GM18951 (cell line): ENCODE measurements at regions not wholly inside any gene's neighbourhood (a gene's known extent, or its start where the extent isn't known, plus 50 kb on each side); places are given as distances from the start of the nearest gene placed in this dataset.

ENCODE experiments used
- POLR2A ChIP-seq: IDR thresholded peaks from 4 replicates; pipeline ENCODE4 v1.6.1; 2011; ENCODE audit warnings: mild to moderate bottlenecking; ENCODE audit not compliant: insufficient read length, insufficient read depth; ENCODE audit errors: extremely low read depth
- in situ Hi-C: fragments of 300-500 bp; cut with MboI; formaldehyde crosslinking; loops from one replicate; pipeline ENCODE4 v1.12.0; 2022; ENCODE audit warnings: low sequenced_read_pairs, mixed read lengths, inconsistent platforms; ENCODE audit not compliant: unreplicated experiment

- in situ Hi-C loops = no loop called here
- TF ChIP-seq POLR2A = no peak
Measured at GRCh38 chr2:144161061-144161460, 358.9 kb downstream of the ZEB2 start.

- in situ Hi-C loops = no loop called here
- TF ChIP-seq POLR2A = no peak
Measured at GRCh38 chr2:144159240-144159639, 360.7 kb downstream of the ZEB2 start.

DNA sequence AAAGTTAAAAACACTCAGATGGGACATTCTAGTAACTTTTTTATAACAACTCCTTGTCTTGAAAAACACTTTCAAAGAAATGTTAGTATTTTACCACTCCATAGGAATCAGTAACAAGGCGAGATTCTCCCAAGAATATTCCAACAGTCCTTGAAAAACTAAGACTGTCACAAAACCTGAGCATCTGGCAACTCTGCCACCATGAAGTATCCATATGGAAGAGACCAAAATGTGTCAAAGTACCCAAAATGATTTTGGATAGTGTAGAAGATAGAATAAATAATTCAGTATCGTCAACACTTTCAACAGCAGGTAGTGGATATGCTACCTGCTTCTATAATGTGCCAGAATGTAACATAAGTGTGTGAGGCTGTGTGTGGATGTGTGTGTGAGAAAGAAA is 361.8 kb downstream of the ZEB2 start:
- TF ChIP-seq POLR2A = no peak

GRCh38 chr2:144156736-144157640 is 362.9 kb downstream of the ZEB2 start:
- in situ Hi-C loops = no loop called here
- no peak for TF ChIP-seq POLR2A

More for the DNA sequence above, 361.8 kb downstream of the ZEB2 start:
- in situ Hi-C loops = no loop called here

DNA sequence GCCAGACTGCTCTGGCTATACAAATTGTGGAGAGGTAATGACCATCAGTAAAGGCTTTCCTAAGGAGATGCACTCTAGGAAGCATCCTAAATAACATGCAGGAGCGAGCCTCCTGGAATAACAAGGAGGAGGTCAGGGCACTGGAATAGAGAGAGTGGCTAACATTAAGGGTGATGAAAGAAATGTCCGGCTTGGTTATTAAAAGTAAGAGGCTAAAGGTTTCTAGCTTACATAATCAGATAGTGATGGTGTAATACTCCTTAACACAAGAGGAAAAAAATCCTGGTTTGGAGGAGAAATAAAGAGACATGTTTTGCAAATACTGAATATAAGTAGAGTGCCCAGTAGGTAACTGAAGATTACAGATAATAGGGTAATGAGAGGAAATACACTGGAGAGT is 365.7 kb downstream of the ZEB2 start:
- TF ChIP-seq POLR2A = no peak
- in situ Hi-C loops = no loop called here

GRCh38 chr2:144152817-144153271 is 367.1 kb downstream of the ZEB2 start:
- no peak for TF ChIP-seq POLR2A
- in situ Hi-C loops = no loop called here

GRCh38 chr2:144151851-144152250 is 368.1 kb downstream of the ZEB2 start:
- in situ Hi-C loops = no loop called here
- TF ChIP-seq POLR2A = no peak

- in situ Hi-C loops = no loop called here
- no peak for TF ChIP-seq POLR2A
Measured at GRCh38 chr2:144151405-144151804, 368.5 kb downstream of the ZEB2 start.

DNA sequence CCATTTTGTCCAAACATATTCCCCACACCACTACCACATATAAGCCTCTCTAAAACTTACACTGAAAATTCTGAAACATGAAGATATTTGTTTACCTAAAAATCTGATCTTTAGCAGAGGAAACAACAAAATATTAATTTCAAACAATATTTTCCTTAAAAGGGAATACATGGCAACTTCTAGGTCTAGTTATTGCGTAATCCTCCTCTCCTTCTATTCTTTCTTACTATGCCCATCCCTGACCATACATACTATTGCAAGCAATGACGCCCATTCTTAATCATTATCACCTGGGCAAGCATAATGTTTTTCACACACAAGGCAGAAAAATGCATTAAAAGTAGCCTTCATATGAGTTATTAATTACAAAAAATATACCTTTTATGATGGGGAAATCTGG is 372.6 kb downstream of the ZEB2 start:
- in situ Hi-C loops = no loop called here
- TF ChIP-seq POLR2A = no peak

GRCh38 chr2:144146876-144147275 is 373.0 kb downstream of the ZEB2 start:
- in situ Hi-C loops = no loop called here
- TF ChIP-seq POLR2A = no peak

- in situ Hi-C loops = no loop called here
- TF ChIP-seq POLR2A = no peak
Measured at GRCh38 chr2:144146076-144146475, 373.8 kb downstream of the ZEB2 start.

GRCh38 chr2:144143294-144144151 is 376.4 kb downstream of the ZEB2 start:
- in situ Hi-C loops = no loop called here
- no peak for TF ChIP-seq POLR2A

DNA sequence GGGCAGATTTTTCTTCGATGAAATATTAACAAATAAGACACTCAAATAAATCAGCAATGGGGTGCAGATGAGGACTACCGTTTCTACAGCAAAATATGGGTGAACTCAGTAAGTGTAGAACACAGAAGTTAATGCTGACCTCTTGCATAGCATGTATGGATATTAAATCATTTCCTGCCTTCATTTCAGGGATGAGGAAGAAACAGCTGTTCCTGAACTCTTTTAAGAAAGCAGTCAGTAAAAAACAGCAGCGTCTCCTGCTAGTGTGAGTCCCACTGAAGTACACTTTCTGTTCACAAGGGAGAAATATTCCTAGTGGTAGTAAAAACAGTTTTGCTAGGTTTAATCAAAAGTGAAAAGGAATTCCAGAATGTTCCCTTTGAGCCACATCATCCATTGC is 379.0 kb downstream of the ZEB2 start:
- in situ Hi-C loops = no loop called here
- no peak for TF ChIP-seq POLR2A
